PC-3 (cell line): ENCODE measurements at regions not wholly inside any gene's neighbourhood (a gene's known extent, or its start where the extent isn't known, plus 50 kb on each side); places are given as distances from the start of the nearest gene placed in this dataset.

Experiments used
- ATAC-seq: fragments of 200-7000 bp; cut with Tn5 transposase; 2 replicates; pipeline ENCODE4 v1.9.1; 2020; ENCODE audit warnings: mild to moderate bottlenecking, moderate library complexity
- BruUV-seq: library from RNA; stranded (reverse); fragments of 400-500 nt; replicated peaks from 2 replicates; lab custom pipeline; 2021; lab: Mats Ljungman, UMichigan
- CTCF ChIA-PET: fragments of 300-600 bp; sonication (Branson Sonifier 250); formaldehyde crosslinking; loops from one replicate; lab custom pipeline; 2022; ENCODE audit warnings: antibody characterized with exemption; lab: Charles Lee
- POLR2A ChIA-PET: fragments of 300-600 bp; sonication (Branson Sonifier 250); formaldehyde crosslinking; loops from one replicate; lab custom pipeline; 2022; ENCODE audit warnings: antibody characterized with exemption; ENCODE audit not compliant: unreplicated experiment; lab: Charles Lee
- DNase-seq: peaks from one replicate; pipeline ENCODE4 v3.0.0-alpha.2; 2015
- H2AFZ ChIP-seq: fragments of 300-600 bp; sonication (generic); 2 replicates; pipeline ENCODE4 v1.6.0; 2016; ENCODE audit warnings: antibody characterized with exemption, low read length
- H3F3A ChIP-seq: fragments of 300-600 bp; sonication (generic); one replicate; pipeline ENCODE4 v1.6.0; 2017; ENCODE audit warnings: antibody characterized with exemption, low read length, control low read depth, mild to moderate bottlenecking; ENCODE audit not compliant: unreplicated experiment
- H3K27ac ChIP-seq: fragments of 300-600 bp; sonication (generic); 2 replicates; pipeline ENCODE4 v1.5.1; 2016; ENCODE audit warnings: mild to moderate bottlenecking, low read length
- H3K27me3 ChIP-seq: fragments of 300-600 bp; sonication (generic); 2 replicates; pipeline ENCODE4 v1.6.1; 2016; ENCODE audit warnings: low read length, mixed read lengths
- H3K36me3 ChIP-seq: fragments of 300-600 bp; sonication (generic); 2 replicates; pipeline ENCODE4 v1.6.1; 2016; ENCODE audit warnings: low read depth, mixed run types, low read length, mixed read lengths
- H3K4me1 ChIP-seq: fragments of 300-600 bp; sonication (generic); 2 replicates; pipeline ENCODE4 v1.5.1; 2016; ENCODE audit warnings: low read length; ENCODE audit not compliant: insufficient read depth
- H3K4me2 ChIP-seq: fragments of 300-600 bp; sonication (generic); 2 replicates; pipeline ENCODE4 v1.6.0; 2016; ENCODE audit warnings: low read length
- H3K4me3 ChIP-seq: fragments of 300-600 bp; sonication (generic); 2 replicates; pipeline ENCODE4 v1.5.1; 2016; ENCODE audit warnings: mild to moderate bottlenecking, low read length, mixed read lengths
- H3K79me2 ChIP-seq: fragments of 300-600 bp; sonication (generic); 2 replicates; pipeline ENCODE4 v1.6.1; 2017; ENCODE audit warnings: low read length, mixed read lengths
- H3K9ac ChIP-seq: fragments of 300-600 bp; sonication (generic); 2 replicates; pipeline ENCODE4 v1.6.0; 2016; ENCODE audit warnings: mild to moderate bottlenecking, low read length
- H3K9me2 ChIP-seq: fragments of 300-600 bp; sonication (generic); replicated peaks from 2 replicates; pipeline ENCODE4 v1.6.1; 2016; ENCODE audit warnings: mixed run types, low read length, mixed read lengths
- H3K9me3 ChIP-seq: fragments of 300-600 bp; sonication (generic); 2 replicates; pipeline ENCODE4 v1.6.1; 2016; ENCODE audit warnings: low read length, mixed read lengths
- H4K20me1 ChIP-seq: fragments of 300-600 bp; sonication (generic); 2 replicates; pipeline ENCODE4 v1.6.1; 2016; ENCODE audit warnings: low read length, mixed read lengths
- EZH2 ChIP-seq: fragments of 300-600 bp; sonication (generic); IDR thresholded peaks from one replicate; pipeline ENCODE4 v1.6.1; 2017; ENCODE audit warnings: antibody characterized with exemption, mild to moderate bottlenecking, low read length; ENCODE audit not compliant: unreplicated experiment
- EZH2phosphoT487 ChIP-seq: fragments of 300-600 bp; sonication (generic); IDR thresholded peaks from 2 replicates; pipeline ENCODE4 v1.6.1; 2018; ENCODE audit warnings: mild to moderate bottlenecking, antibody characterized with exemption, low read length, borderline replicate concordance
- intact Hi-C: fragments of 100-400 bp; cut with micrococcal nuclease; formaldehyde crosslinking; loops from 2 replicates; pipeline ENCODE4 v1.9.0; 2023
- TF ChIP-seq, protein P1 (sequence below): fragments of 300-600 bp; sonication (generic); conservative IDR thresholded peaks from 2 replicates; pipeline ENCODE4 v1.5.1; 2017; ENCODE audit warnings: antibody characterized with exemption, low read depth, mild to moderate bottlenecking, low read length

DNA sequence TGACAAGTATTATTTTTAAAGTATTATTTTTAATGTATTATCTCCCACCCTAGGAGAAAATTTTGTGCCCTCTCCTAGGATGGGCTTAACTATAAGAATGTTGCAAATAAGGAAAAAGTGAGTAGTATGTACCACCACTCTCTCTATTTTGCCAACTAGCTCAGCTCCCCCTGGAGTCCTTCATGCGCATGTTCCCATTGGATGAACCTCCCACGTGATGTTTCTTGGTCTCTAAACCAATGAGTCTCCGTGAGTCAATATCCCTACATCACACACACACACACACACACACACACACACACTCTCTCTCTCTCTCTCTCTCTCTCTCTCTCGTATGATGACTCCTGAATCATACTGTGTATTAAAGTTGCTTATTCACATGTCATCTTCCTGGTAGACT is 129.7 kb upstream of the ZFP42 start:
- Histone ChIP-seq H3K4me1 (no peaks in the 10 kb centered on the region), H3K4me3 (no peak overlapping the region), H3K36me3 (no peaks in the 10 kb centered on the region), H3K9me3 (no peaks in the 10 kb centered on the region), H3K27me3 (no peaks in the 10 kb centered on the region), H3K4me2 (no peak overlapping the region), H2AFZ (no peak overlapping the region), H3K9ac (no peak overlapping the region), H4K20me1 (no peaks in the 10 kb centered on the region), H3K79me2 (no peaks in the 10 kb centered on the region), H3K9me2 (no peaks in the 10 kb centered on the region), H3F3A (no peaks in the 10 kb centered on the region), H3K27ac (no peak overlapping the region)
- ChIA-PET CTCF (no interaction called here), POLR2A (no interaction called here)
- ATAC-seq (no peak), DNase-seq (no peak)
- no TSS peak for BruUV-seq
- intact Hi-C loops, result no loop called here
- TF ChIP-seq EZH2 (no peak), EZH2phosphoT487 (no peak)
- TF ChIP-seq, protein P1, sequence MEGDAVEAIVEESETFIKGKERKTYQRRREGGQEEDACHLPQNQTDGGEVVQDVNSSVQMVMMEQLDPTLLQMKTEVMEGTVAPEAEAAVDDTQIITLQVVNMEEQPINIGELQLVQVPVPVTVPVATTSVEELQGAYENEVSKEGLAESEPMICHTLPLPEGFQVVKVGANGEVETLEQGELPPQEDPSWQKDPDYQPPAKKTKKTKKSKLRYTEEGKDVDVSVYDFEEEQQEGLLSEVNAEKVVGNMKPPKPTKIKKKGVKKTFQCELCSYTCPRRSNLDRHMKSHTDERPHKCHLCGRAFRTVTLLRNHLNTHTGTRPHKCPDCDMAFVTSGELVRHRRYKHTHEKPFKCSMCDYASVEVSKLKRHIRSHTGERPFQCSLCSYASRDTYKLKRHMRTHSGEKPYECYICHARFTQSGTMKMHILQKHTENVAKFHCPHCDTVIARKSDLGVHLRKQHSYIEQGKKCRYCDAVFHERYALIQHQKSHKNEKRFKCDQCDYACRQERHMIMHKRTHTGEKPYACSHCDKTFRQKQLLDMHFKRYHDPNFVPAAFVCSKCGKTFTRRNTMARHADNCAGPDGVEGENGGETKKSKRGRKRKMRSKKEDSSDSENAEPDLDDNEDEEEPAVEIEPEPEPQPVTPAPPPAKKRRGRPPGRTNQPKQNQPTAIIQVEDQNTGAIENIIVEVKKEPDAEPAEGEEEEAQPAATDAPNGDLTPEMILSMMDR, result no peak

DNA sequence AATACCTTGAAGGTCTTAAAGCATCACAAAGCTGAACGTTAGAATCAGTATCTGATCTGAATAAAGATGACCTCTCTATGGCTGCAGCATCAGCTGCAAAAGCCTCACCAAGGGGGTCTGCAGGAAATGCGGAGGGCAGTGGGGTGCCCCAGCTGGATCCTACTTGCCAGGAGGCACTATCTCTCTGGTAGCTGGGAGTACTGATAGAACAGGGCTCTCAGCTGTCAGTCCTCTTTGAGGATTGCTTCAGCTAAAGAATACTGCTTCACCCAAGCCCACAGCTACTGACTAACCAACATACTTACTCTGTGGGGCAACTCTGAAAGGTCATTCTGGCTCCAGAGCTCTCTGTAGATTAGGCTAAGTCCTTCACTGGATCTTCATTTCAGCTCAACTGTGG is 112.5 kb upstream of the ZFP42 start:
- no peaks in the 10 kb centered on the region for H3K27me3 ChIP-seq
- no peaks in the 10 kb centered on the region for H3K36me3 ChIP-seq
- no peak overlapping the region for H3K9ac ChIP-seq
- H3K4me3 ChIP-seq, result no peak overlapping the region
- H3K27ac ChIP-seq, result no peak overlapping the region
- DNase-seq (no peak), ATAC-seq (no peak)
- H3K4me2 ChIP-seq, result no peak overlapping the region
- intact Hi-C loops, result no loop called here
- H2AFZ ChIP-seq, result no peak overlapping the region
- no peaks in the 10 kb centered on the region for H3F3A ChIP-seq
- ChIA-PET CTCF (no interaction called here), POLR2A (no interaction called here)
- H3K79me2 ChIP-seq, result no peaks in the 10 kb centered on the region
- no TSS peak for BruUV-seq
- H3K9me3 ChIP-seq, result no peaks in the 10 kb centered on the region
- H3K9me2 ChIP-seq, result no peaks in the 10 kb centered on the region
- no peak for TF ChIP-seq EZH2phosphoT487
- TF ChIP-seq, protein P1, result no peak
- TF ChIP-seq EZH2, result no peak
- H4K20me1 ChIP-seq, result no peaks in the 10 kb centered on the region
- no peaks in the 10 kb centered on the region for H3K4me1 ChIP-seq

GRCh38 chr4:187883836-187884475 is 111.6 kb upstream of the ZFP42 start:
- no peak overlapping the region for H3K4me2 ChIP-seq
- H3K36me3 ChIP-seq, result no peaks in the 10 kb centered on the region
- ChIA-PET POLR2A (no interaction called here), CTCF (no interaction called here)
- H3F3A ChIP-seq, result no peaks in the 10 kb centered on the region
- BruUV-seq, result no TSS peak
- ATAC-seq, result no peak
- H3K4me3 ChIP-seq, result no peak overlapping the region
- H3K79me2 ChIP-seq, result no peaks in the 10 kb centered on the region
- H2AFZ ChIP-seq, result no peak overlapping the region
- no peaks in the 10 kb centered on the region for H3K27me3 ChIP-seq
- no peaks in the 10 kb centered on the region for H3K9me2 ChIP-seq
- no peaks in the 10 kb centered on the region for H4K20me1 ChIP-seq
- no peaks in the 10 kb centered on the region for H3K9me3 ChIP-seq
- no peak for TF ChIP-seq EZH2
- no peak for TF ChIP-seq EZH2phosphoT487
- TF ChIP-seq, protein P1, result no peak
- DNase-seq, result no peak
- intact Hi-C loops, result no loop called here
- H3K27ac ChIP-seq, result no peak overlapping the region
- no peak overlapping the region for H3K9ac ChIP-seq
- H3K4me1 ChIP-seq, result no peaks in the 10 kb centered on the region
